Left lung (tissue), 4 donors: ENCODE measurements at regions not wholly inside any gene's neighbourhood (a gene's known extent, or its start where the extent isn't known, plus 50 kb on each side); places are given as distances from the start of the nearest gene placed in this dataset.

Experiments
- ATAC-seq: fragments of 200-7000 bp; cut with Tn5 transposase; one replicate; pipeline ENCODE4 v1.9.1; 2020; ENCODE audit warnings: moderate library complexity
- DNase-seq, 4 donors: peaks; one replicate each; pipeline ENCODE4 v3.0.0-alpha.2; 2013 to 2020
- H3K27ac ChIP-seq, 2 donors: fragments of 200-600 bp; sonication (generic) in 1 of 2; one replicate each; pipeline versions ENCODE4 v1.5.0 to v1.8.0; 2020 to 2021
- H3K27me3 ChIP-seq, 2 donors: fragments of 200-600 bp; sonication (generic) in 1 of 2; one replicate each; pipeline versions ENCODE4 v1.5.0 to v1.8.0; 2020 to 2021
- H3K36me3 ChIP-seq, 2 donors: fragments of 200-600 bp; sonication (generic) in 1 of 2; one replicate each; pipeline versions ENCODE4 v1.5.0 to v1.8.0; 2020 to 2021
- H3K4me1 ChIP-seq, 2 donors: fragments of 200-600 bp; one replicate each; pipeline ENCODE4 v1.8.0; 2021
- H3K4me3 ChIP-seq, 2 donors: fragments of 200-600 bp; sonication (generic) in 1 of 2; one replicate each; pipeline versions ENCODE4 v1.5.0 to v1.8.0; 2020 to 2021; ENCODE audit warnings: mild to moderate bottlenecking in 1 of 2
- H3K9me3 ChIP-seq, 2 donors: fragments of 200-600 bp; sonication (generic) in 1 of 2; one replicate each; pipeline versions ENCODE4 v1.5.0 to v1.8.0; 2020 to 2021
- CTCF ChIP-seq, 2 donors: fragments of 200-600 bp; sonication (generic) in 1 of 2; IDR thresholded peaks; one replicate each; pipeline versions ENCODE4 v1.5.0 to v1.8.0; 2021; ENCODE audit warnings: antibody characterized with exemption in 2 of 2
- intact Hi-C, 2 donors: fragments of 100-400 bp; cut with DNase I; formaldehyde crosslinking; loops; one replicate each; pipeline versions ENCODE4 v1.11.2 to v1.14.2; 2022
- donor health status: DM: no; HTN: yes; CAD: no.
- donor health status: DM: no; HTN: no; CAD: no.

DNA sequence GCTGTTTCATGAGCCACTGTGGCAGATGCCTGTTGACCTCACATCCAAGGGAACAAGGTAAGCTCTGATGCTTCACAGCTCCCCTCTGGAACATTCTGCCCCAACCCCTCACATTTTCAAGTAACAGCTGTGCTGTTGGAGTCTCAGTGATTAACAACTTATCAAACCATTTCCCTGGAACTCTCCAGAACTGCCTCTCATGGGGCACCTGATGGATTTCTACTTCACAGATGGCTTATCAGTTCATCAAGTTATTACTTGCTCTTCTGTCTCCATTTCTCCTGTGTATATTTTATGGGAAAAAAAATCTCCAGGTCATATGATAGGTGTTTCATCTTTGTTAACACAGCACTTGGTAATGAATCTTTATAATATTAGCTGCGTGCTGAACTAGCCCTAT, 322.4 kb downstream of the MAN2A1 start:
- no peak for DNase-seq
- H3K36me3 ChIP-seq: no peaks in the 10 kb centered on the region
- no peak overlapping the region for H3K4me3 ChIP-seq
- intact Hi-C loops: no loop called here
- no peak overlapping the region for H3K27ac ChIP-seq
- no peak for TF ChIP-seq CTCF (IDR thresholded peaks at IDR 0.05)
- ATAC-seq: no peak
- no peaks in the 10 kb centered on the region for H3K4me1 ChIP-seq
- H3K9me3 ChIP-seq: no peaks in the 10 kb centered on the region
- no peaks in the 10 kb centered on the region for H3K27me3 ChIP-seq

GRCh38 chr5:110013017-110013416, 323.3 kb downstream of the MAN2A1 start:
- Histone ChIP-seq H3K27me3 (no peaks in the 10 kb centered on the region), H3K9me3 (no peaks in the 10 kb centered on the region), H3K27ac (no peak overlapping the region), H3K36me3 (no peaks in the 10 kb centered on the region), H3K4me1 (no peaks in the 10 kb centered on the region), H3K4me3 (no peak overlapping the region)
- intact Hi-C loops: no loop called here
- ATAC-seq (no peak), DNase-seq (no peak)
- TF ChIP-seq CTCF (IDR thresholded peaks at IDR 0.05): no peak

DNA sequence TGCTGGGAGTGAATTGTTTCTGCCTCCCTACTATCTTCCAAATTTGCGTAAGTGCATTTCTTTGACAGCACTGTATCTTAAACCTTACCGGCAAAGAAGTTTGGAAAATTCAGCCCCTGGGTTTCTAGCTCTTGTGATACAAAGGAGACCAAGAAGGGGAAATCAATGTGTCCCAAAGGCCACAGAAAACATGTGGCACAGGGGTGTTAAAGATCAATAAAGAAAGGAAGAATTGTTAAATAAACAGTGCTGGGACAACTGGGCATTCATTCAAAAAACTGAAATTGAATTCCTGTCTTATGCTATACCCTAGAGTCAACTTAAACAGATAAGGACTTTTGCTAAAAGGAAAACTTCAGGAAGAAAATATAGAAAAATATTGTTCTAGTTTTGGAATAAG, 328.1 kb downstream of the MAN2A1 start:
- Histone ChIP-seq H3K36me3 (no peaks in the 10 kb centered on the region), H3K4me3 (no peak overlapping the region), H3K4me1 (no peaks in the 10 kb centered on the region), H3K27ac (no peak overlapping the region), H3K27me3 (no peaks in the 10 kb centered on the region), H3K9me3 (no peaks in the 10 kb centered on the region)
- DNase-seq (no peak), ATAC-seq (no peak)
- no peak for TF ChIP-seq CTCF (IDR thresholded peaks at IDR 0.05)
- intact Hi-C loops: no loop called here

DNA sequence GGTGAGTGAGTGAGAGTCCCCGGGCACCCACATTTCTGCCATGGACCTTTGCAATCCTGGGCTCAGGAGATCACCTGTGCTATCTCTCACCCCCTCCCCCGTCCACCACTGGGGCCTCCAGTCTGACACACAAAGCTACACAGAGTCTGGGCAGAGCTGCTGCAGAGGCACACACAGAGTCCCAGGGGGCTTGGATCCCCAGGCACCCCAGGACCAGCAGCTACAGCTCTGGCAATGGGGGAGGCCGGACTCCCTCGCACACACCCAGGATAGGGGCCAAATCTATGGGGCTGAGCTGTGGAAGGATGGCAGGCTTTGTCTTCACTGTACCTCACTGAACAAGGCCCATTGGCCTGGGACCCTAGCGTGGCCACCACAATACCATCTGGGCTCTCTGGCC, 328.8 kb downstream of the MAN2A1 start:
- Histone ChIP-seq H3K27me3 (no peaks in the 10 kb centered on the region), H3K36me3 (no peaks in the 10 kb centered on the region), H3K4me3 (no peak overlapping the region), H3K9me3 (no peaks in the 10 kb centered on the region), H3K4me1 (no peaks in the 10 kb centered on the region), H3K27ac (no peak overlapping the region)
- TF ChIP-seq CTCF (IDR thresholded peaks at IDR 0.05): no peak
- no peak for DNase-seq
- ATAC-seq: no peak
- intact Hi-C loops: no loop called here

DNA sequence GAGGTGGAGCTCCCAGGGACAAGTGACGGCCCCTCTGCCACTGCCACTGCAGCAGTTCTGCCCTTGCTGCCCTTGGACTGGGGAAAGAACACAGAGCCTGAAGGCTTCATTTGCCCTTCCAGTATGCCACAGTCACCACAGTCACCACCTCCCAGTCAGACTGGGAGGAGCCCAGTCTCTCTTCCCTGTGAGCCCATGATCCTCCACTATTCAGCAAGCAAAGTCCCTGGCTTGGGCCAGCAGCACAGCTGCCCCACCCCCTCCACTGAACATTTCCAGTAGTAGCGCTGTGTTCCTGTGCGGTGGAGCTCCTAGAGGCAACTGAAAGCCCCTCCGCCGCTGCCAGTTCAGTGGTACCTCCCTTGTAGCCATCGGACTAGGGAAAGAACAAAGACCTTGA, 329.4 kb downstream of the MAN2A1 start:
- no peak for TF ChIP-seq CTCF (IDR thresholded peaks at IDR 0.05)
- Histone ChIP-seq H3K27me3 (no peaks in the 10 kb centered on the region), H3K9me3 (no peaks in the 10 kb centered on the region), H3K36me3 (no peaks in the 10 kb centered on the region), H3K4me3 (no peak overlapping the region), H3K4me1 (no peaks in the 10 kb centered on the region), H3K27ac (no peak overlapping the region)
- intact Hi-C loops: no loop called here
- no peak for ATAC-seq
- no peak for DNase-seq
